Heart right ventricle (tissue), 16 donors: ENCODE measurements at regions not wholly inside any gene's neighbourhood (a gene's known extent, or its start where the extent isn't known, plus 50 kb on each side); places are given as distances from the start of the nearest gene placed in this dataset.

Experiments used
- ATAC-seq, 8 donors: fragments of 200-7000 bp; cut with Tn5 transposase; one replicate each; pipeline ENCODE4 v1.9.1; 2020; ENCODE audit warnings: mild to moderate bottlenecking in 8 of 8, moderate library complexity in 8 of 8, moderate number of reproducible peaks in 1 of 8
- DNase-seq, 2 donors: peaks; one replicate each; pipeline ENCODE4 v3.0.0-alpha.2; 2020
- H3K27ac ChIP-seq, 10 donors: fragments of 200-600 bp; sonication (generic) in 2 of 10; one replicate each; pipeline versions ENCODE4 v1.5.0 to v1.8.0; 2020 to 2022; ENCODE audit warnings: mild to moderate bottlenecking in 3 of 10
- H3K27me3 ChIP-seq, 7 donors: fragments of 200-600 bp; one replicate each; pipeline ENCODE4 v1.8.0; 2021 to 2022; ENCODE audit warnings: mild to moderate bottlenecking in 2 of 7
- H3K36me3 ChIP-seq, 9 donors: fragments of 200-600 bp; sonication (generic) in 1 of 9; one replicate each; pipeline versions ENCODE4 v1.5.0 to v1.8.0; 2020 to 2022; ENCODE audit warnings: mild to moderate bottlenecking in 2 of 9
- H3K4me1 ChIP-seq, 9 donors: fragments of 200-600 bp; sonication (generic) in 1 of 9; one replicate each; pipeline versions ENCODE4 v1.5.0 to v1.8.0; 2020 to 2022; ENCODE audit warnings: mild to moderate bottlenecking in 4 of 9
- H3K4me3 ChIP-seq, 10 donors: fragments of 200-600 bp; sonication (generic) in 2 of 10; one replicate each; pipeline versions ENCODE4 v1.5.0 to v1.8.0; 2020 to 2022; ENCODE audit warnings: mild to moderate bottlenecking in 7 of 10, moderate library complexity in 2 of 10
- H3K9me3 ChIP-seq, 11 donors: fragments of 200-600 bp in 10 of 11; sonication (generic) in 2 of 11; one replicate each; pipeline versions ENCODE4 v1.5.0 to v1.8.0; 2013 to 2022; ENCODE audit warnings: mild to moderate bottlenecking in 2 of 11, control low read depth in 1 of 11, moderate library complexity in 1 of 11
- CTCF ChIP-seq, 9 donors: fragments of 200-600 bp; sonication (generic) in 2 of 9; IDR thresholded peaks; one replicate each; pipeline versions ENCODE4 v1.5.0 to v1.8.0; 2021 to 2022; ENCODE audit warnings: antibody characterized with exemption in 9 of 9, mild to moderate bottlenecking in 5 of 9, moderate library complexity in 1 of 9
- WGBS, 2 donors: extraction: QIAGEN DNeasy Blood & Tissue Kit; methylation state at CpG; one replicate each; pipeline ENCODE4 v1.1.7; 2013; ENCODE audit warnings: inconsistent platforms in 1 of 2; 5-methylcytosine and 5-hydroxymethylcytosine counted together
- intact Hi-C, 10 donors: fragments of 100-400 bp; cut with DNase I; formaldehyde crosslinking; loops; one replicate each; pipeline versions ENCODE4 v1.11.1 to v1.14.2; 2022
- donor health status: Arrhythmogenic right ventricular cardiomyopathy.
- donor health status: ischemic (EF 13 %, LVEDD 7.1; RV severe dilation, severe dysfunction).
- donor health status: healthy with polysubstance abuse.
- donor health status: DM: no; HTN: yes; CAD: no.
- donor health status: DM: no; HTN: no; CAD: no.
- donor health status: ischemic (EF 25% LVEDD 6.9; RV normal size, moderate dysfunction).
- donor health status: ischemic (EF 25% LVEDD 5.7; RV mildly dilated, moderate dysfunction).
- donor health status: healthy.
- donor health status: DM: yes; HTN: yes; CAD: no.
- donor health status: Ischemic cardiomyopathy.
- donor health status: ischemic (EF 35%, LVEDD 5.7; RV mildly dilated, moderate dysfunction).
- donor health status: nonischemic (EF 11% LVEDD 7.7; RV severe dilation, severe dysfunction).
- donor health status: DM: yes; HTN: yes; CAD: no.
- donor health status: PGD.
- donor health status: ischemic (EF 29% LVEDD 5.4; RV normal size, mild dysfunction).
- donor health status: nonischemic (EF 23%, LVEDD 6.1; RV moderate dilation, normal function).

- Histone ChIP-seq H3K36me3 (no peaks in the 10 kb centered on the region), H3K9me3 (no peaks in the 10 kb centered on the region), H3K27me3 (no peaks in the 10 kb centered on the region), H3K27ac (no peak overlapping the region), H3K4me1 (no peaks in the 10 kb centered on the region), H3K4me3 (no peak overlapping the region)
- TF ChIP-seq CTCF (IDR thresholded peaks at IDR 0.05), result no peak
- intact Hi-C loops, result no loop called here
- ATAC-seq (no peak), DNase-seq (no peak)
- 27 to 38% methylated on average over 6 of the region's 6 CpGs for WGBS, 2 donors
Observed at GRCh38 chr2:192645811-192646598, 451.3 kb upstream of the TMEFF2 start.

- Histone ChIP-seq H3K4me1 (no peaks in the 10 kb centered on the region), H3K36me3 (no peaks in the 10 kb centered on the region), H3K27ac (no peak overlapping the region), H3K9me3 (peaks cover 0 to 9% (median 0%) of the 10 kb centered on the region in 11 donors), H3K27me3 (no peaks in the 10 kb centered on the region), H3K4me3 (no peak overlapping the region)
- intact Hi-C loops, result no loop called here
- DNase-seq (no peak), ATAC-seq (no peak)
- WGBS, 2 donors, result 73 to 85% methylated on average over 3 of the region's 3 CpGs
- TF ChIP-seq CTCF (IDR thresholded peaks at IDR 0.05), result no peak
Observed at GRCh38 chr2:192634557-192634956, 439.8 kb upstream of the TMEFF2 start.

GRCh38 chr2:192628017-192628416 is 433.3 kb upstream of the TMEFF2 start:
- no peaks in the 10 kb centered on the region for H3K36me3 ChIP-seq
- ATAC-seq (no peak), DNase-seq (no peak)
- intact Hi-C loops, result no loop called here
- H3K27me3 ChIP-seq, result no peaks in the 10 kb centered on the region
- no peak overlapping the region for H3K27ac ChIP-seq
- 93 to 100% methylated on average over 2 of the region's 2 CpGs for WGBS, 2 donors
- no peak overlapping the region for H3K4me3 ChIP-seq
- H3K9me3 ChIP-seq, result no peaks in the 10 kb centered on the region
- no peaks in the 10 kb centered on the region for H3K4me1 ChIP-seq
- no peak for TF ChIP-seq CTCF (IDR thresholded peaks at IDR 0.05)

GRCh38 chr2:192615105-192615504 is 420.4 kb upstream of the TMEFF2 start:
- no peak for ATAC-seq
- H3K4me1 ChIP-seq, result no peaks in the 10 kb centered on the region
- no peak overlapping the region for H3K4me3 ChIP-seq
- intact Hi-C loops, result no loop called here
- DNase-seq, result no peak
- no peaks in the 10 kb centered on the region for H3K36me3 ChIP-seq
- no peak for TF ChIP-seq CTCF (IDR thresholded peaks at IDR 0.05)
- H3K27me3 ChIP-seq, result no peaks in the 10 kb centered on the region
- H3K27ac ChIP-seq, result no peak overlapping the region
- no peaks in the 10 kb centered on the region for H3K9me3 ChIP-seq
